NAMALWA (cell line): ENCODE measurements at regions not wholly inside any gene's neighbourhood (a gene's known extent, or its start where the extent isn't known, plus 50 kb on each side); places are given as distances from the start of the nearest gene placed in this dataset.

Experiments
- DNase-seq: peaks from one replicate; pipeline ENCODE4 v3.0.0-alpha.2; 2015; ENCODE audit warnings: low spot score

DNA sequence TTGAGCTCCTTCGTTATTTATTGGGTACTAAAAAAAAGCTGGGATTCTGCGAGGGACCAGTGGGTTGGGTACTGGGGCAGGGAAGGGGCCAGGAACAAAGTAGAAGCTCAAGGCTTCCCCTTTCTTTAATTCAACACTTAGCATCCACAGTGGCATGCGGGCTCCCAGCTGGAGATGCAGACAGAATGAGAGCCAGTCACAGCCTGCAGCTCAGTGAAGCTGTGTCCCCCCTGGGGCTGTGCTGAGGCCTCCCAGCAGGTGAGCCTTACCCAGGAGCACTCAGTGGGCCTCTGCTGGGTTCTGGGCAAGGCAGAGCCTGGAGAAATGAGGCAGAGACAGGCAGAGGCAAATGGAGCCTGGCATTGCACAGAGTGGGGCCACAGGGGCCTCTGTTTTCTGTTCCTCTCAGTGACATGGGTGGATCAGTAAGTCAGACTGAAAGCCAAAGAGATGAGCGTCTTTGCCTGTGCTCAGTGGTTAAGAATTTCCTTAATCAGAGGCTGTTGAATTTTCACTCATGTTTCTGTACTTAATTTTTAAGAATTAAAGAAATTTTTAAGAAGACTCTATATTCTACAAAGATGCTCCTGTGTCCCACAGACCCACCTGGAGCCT, 181.4 kb upstream of the RBPJ start:
- no peak for DNase-seq

DNA sequence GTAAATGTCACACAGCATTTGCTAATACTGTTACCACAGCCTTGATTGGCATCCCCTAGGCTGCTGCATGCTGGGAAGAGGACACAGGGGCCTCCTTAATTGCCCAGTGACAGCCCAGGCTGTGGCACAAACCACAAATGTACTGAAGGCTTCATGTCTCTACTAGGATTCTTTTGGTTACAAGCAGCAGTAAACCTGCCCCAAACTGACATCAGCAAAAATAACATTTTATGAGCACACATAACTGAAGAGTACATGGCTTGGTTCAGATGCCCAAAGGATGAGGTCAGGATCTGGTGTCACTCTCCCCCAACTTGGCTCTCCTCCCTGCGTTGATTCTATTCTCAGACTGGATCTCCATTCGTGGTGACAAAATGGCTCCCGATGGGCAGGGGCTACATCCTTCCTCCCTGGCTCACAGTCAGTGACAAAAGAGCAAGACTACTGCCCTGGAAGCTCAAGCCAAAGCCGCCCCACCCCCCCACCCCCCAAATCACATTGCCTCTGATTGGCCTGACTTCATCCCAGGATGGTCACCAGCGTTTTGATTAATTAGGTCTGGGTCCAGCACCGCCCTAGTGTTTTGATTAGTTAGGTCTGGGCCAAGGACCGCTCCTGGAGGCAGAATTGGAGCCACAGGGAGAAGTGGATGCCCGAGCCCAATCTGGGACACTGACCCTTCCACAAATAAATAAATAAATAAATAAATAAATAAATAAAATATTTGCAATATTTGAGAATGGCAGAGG, 180.5 kb upstream of the RBPJ start:
- DNase-seq, result no peak

DNA sequence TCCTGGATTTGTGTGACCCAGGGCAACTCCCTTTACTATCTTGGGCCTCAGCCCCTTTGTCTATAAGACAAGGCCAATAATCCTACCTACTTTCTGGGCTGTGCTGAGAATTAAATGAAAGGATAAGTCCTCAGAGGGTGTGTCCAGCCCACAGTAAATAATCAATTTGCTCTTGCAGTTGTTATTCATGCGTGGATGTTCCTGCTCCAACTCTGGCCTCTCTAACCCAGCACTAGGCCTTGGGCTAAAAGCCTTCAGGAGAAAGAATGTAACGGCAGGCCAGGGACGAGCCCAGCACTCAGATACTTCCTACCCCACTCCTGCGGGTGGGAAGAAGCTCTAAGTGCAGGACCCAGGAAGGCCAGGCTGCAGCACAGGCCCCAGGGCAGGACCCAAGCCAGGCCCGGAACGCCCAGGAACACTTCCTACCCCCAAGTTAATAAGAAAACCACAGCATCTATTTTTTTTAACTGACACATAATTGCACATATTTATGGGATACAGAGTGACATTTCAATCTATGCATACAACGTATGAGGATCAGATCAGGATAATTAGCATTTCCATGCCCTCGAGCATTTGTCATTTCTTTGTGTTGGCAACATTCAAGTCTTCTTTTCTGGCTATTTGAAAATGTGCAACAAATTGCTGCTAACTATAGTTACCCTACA, 179.6 kb upstream of the RBPJ start:
- DNase-seq, result no peak

DNA sequence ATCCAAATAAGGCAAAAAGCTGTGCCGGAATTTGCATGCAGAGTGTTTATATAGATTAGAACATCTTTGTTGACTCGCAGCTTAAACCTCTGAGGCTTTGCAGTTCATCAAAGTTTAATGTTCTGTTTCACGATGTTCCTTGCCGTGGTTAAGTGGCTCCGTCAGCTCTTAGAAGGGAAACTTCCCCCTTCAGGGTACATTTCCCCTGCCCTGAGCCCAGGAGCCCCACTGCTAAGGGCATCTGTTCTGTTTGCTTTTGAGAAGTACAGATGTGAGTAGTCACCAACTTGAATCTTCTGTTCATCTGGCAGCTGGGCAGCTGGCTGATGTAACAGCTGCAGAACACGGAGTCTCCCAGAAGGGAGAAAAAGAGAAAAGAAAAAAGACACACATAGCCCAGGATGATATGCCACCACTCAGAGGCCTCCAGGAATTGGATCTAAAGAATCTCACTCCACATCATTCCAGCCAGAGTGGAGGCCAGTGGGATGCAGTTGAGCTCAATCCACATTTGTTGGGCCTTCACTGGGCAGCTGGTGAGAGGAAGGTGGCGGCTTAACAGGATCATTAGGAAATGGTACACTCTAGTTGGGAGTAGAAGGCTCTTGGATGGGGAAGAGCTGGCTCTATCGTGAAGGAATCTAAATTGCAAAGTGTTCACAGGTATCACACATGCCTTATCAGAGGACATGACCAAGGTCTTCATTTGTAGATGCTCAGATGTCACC, 178.7 kb upstream of the RBPJ start:
- DNase-seq, result peak; percentile 77

DNA sequence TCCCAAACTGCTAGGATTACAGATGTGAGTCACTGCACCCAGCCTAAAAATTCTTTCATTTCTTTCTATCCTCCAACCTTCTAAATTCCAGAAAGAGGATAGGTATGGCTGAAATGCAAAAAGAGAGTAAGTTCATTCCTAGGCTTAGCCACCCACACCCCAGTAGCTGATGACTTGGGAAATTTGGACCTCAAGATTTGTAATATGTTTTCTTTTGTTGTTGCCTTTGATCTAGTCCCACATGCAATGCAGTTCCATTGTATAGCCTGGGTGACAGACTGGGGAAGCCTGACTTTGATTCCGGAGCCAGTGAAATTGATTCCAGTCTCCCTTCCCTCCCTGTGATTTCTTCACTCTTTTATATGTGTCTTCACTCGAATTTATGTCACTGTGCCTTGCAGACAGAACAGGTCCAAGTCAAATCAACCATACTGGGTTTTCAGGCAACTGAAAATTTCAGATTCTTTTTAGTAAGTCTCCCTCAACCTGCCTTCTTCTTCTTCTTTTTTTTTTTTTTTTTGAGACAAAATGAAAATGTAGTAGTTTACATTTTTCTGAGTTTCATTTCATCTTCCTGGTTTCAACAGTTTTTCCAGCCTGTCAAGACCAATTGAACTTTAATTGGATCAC, 176.2 kb upstream of the RBPJ start:
- DNase-seq, result no peak

DNA sequence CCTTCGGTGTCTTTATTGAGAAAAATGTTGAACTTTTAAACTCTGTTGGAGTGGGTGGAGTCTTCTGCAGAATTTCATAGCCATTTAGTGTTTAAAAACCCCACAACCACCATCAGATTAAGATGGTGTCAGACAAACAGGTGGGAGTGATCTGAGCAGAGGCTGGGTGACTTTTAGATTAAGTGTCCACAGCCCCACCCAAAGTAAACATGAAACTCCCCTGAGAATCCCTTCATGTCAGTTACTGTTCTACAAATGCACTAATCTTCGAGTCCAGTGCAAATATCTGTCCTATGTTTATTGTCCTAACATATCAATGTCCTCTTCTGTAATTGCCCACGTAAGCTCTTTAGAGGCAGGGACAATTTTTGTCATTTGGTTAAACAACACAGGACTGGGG, 175.6 kb upstream of the RBPJ start:
- DNase-seq, result no peak

DNA sequence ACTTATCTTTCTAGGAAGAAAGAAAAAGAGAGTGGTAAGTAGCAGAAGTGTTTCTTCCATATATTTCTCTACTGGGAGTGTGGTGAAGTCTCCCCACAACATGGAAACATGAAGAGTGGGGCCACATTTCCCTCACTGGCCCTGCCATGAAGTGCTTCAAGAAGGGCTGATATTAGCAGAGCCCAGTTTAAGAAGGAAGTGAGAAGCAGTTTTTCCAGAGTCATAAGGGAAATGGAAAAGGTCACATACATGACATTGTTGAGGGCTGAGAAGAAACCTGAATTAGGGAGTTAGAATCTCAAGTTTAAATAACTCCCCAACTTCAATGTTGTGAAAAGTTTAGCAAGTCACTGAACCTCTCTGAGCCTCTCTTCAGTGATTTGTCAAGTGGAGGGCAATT, 171.9 kb upstream of the RBPJ start:
- DNase-seq, result no peak

DNA sequence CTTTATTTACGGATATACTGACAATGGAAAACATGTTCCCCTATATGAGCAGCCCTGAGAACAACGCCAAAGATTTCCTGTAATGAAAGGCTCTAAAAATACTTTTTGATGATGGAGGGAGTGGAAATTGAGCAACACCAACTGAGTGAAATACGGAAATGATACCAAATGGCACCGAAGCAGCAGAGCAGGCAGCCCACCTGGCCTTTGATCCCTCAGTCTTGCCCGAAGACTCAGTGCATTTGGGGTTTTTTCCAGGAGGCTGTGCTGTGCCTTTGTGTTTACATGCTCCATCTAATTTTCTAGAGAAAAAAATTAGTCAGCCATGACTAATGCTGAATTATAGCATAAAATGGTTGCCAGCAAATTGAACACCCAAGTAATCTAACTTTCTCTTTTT, 169.9 kb upstream of the RBPJ start:
- DNase-seq, result no peak

DNA sequence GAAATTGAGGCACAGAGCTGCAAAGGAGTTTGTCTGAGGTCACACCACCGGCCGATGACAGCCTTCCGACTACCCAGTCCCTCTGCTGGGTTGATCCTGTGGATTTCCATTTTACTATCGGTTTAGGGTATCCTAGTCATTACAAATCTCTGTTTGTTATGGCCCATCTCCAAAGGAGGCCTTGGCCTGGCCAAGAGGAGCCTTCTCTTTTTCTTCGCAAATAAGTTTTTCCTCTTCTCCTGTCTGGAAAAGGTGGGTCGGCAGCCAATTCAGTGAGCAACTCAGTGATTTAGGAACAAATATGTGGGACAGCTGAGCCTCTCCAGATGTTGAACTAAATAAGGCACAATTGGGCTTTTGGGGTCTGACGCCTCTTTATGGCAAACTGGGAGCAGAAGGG, 169.2 kb upstream of the RBPJ start:
- no peak for DNase-seq

DNA sequence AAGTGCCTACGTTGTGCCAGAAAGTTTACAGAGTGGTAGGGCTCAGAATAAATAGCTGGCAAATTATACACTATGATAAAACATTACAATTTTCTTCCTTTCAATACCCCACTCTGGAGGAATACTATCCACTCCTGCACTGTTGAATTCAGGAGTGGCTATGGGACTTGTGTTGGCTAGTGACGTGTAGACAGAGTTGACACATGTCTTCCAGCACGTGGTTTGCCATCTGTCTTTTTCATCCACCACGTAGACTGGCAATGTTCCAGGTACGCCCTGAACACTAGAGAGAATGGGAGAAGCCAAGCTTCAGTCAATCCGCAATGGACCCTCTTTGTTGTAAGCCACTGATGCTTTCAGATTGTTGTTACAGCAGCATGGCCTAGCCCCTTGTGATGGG, 168.8 kb upstream of the RBPJ start:
- no peak for DNase-seq

DNA sequence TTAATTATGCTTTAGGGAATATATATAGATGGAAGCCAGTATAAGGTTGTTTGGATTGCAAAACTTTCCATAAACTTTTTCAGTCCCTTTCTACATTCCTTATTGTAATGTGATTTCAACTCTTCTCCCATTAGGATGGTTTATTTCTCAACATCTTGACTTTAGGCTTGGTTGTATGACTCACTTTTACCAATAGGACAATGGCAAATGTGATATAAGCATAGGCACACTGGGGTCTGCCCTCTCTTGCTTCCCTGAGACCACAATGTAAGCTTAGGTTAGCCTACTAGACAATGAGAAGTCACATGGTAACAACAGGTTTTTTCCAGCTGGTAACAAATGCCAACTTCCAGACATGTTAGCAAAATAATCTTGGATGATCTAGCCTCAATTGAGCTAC, 163.3 kb upstream of the RBPJ start:
- no peak for DNase-seq

DNA sequence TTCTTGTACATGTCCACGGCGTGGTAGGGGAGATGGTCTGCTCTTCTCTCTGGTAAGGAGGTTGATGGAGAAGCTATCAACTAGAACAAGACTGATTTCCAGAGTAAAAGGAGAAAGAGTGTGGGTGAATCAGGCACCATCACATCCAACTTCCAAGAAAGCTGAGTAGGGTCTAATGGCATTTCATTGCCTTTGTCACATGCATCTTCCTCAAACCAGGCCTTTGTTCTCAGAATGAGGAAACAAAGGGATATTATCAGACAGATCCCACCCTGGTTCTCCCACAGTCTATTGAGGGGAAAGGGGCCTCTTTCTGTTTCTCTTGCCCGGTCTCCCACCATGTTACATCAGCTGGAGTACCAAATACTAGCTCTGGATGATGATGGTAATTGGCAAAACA, 160.2 kb upstream of the RBPJ start:
- no peak for DNase-seq

DNA sequence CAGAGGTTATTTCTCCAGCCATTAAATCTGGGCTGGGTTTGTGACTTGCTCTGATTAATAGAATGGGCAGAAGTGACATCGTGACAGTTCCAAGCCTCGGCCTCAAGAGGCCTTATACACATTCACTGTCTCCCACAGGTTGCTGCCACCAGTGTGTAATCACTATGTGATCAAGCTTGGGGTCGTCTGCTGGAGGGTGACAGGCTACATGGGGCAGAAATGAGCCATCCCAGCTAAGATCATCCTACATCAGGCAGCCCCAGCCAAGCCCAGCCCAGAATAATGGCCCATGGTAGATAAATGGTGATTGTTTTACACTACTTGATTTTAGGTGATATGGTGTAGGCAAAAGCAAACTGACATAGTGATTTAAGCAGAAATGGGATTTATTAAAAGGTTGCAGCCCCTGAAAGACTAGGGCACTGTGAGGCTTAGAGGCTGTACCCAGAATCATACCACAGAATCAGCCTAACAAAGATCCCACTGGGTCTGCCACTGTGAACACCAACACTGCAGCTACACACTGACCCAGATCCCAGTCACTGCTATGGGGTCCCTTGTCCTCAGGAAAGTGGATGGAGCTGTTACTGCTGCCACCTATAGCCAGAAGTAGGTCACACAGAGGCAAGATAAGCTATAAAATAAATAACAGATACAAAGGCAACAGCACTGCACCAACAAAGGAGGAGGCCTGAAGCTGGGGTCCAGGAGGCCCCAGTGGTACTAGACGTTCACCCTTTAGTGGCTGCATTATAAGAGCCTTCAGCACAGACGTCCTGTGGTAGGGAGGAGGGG, 159.6 kb upstream of the RBPJ start:
- DNase-seq, result peak; percentile 38

DNA sequence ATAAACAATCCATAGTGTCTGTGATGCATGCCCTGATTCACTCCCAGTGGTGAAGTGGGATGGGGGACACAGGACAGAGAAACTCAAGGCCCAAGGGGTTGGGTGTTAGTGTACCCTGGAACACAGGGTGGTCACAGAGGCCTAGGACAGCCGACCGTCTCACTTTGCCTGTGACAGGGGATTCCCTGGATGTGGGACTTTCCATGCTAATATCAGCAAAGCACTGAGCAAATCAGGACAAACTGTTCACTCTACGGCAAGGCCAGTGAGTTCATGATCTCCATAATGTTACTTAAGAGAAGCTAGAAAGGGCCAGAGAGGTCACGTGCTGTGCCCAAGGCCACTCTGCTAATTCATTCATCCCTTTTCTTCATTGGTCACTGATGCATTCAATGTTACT, 158.7 kb upstream of the RBPJ start:
- DNase-seq, result no peak

DNA sequence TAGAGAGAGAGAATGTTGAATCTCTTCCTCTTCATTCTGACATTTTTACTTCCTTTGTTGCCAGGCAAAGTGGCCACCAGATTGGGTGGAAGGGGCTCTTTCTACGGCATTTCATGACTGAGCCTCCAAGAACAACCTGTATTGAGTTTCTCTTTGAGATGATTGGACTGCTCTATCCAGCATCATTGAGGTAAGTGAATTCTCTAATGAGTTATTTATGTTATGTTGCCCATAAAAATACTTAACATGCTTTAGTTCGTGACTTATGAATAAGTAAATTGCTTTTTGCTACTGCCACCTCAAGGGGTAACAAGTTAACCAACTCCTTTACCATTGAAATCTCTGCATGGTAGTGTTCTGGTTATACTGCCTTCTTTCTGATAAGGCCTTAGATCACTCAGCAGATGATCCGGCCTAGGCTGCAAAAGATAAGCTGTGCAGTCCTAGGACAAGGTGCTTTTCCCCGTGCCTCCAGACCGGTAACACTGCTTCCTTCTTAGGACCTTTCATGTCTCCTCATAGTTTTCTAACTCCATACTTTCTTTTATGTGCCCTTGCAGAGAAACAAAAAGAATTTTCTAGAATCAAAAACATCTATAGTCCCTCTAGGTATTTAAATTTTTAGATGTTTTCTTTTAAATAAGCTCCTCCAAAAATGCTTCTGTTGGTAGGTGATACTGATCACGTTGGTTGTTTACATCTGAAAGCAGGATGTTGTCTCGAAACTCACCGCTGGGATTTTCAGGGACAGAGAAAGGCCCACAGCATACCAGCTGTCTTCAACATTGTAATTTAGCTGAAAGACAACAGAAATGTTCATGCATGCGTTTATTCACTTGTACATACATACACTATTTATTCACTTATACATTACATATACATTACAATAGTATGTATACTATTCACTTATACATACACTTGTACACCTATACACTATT, 157.1 kb upstream of the RBPJ start:
- no peak for DNase-seq

DNA sequence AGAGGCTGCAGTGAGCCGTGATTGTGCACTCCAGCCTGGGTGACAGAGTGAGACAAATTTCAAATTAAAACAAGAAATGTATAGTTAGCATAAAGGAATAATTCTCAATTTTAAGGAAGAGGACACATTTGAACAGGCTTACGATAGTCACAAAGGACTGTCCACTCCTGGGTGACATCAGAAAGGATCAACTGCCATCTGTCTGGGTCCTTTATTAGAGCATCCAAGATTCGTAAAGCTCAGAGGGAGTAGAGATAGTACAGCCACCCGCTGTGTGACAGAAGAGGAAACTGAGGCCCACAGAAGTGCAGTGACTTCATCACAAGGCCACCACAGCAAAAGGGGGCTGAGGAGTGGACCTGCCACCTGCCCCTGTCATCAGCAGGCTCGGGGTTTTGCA, 149.3 kb upstream of the RBPJ start:
- DNase-seq, result no peak

DNA sequence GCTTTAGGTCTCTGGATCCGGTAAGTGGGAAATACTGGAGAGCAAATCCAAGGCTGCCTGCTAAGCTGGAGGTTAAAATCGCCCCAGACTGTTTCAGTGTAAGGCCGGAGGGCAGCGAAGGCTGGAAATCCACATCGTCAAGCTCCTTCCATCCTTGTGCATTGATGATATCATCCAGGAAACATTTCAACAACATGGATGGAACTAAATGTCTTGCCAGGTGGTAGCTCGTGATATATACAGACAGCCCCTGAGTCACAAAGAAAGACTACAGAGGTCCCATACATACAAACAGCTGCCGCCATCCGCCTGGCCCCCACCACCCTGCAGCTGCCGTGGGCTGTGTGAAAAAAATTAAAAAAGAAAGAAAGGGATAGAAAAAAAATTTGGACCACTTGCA, 148.9 kb upstream of the RBPJ start:
- DNase-seq, result no peak

DNA sequence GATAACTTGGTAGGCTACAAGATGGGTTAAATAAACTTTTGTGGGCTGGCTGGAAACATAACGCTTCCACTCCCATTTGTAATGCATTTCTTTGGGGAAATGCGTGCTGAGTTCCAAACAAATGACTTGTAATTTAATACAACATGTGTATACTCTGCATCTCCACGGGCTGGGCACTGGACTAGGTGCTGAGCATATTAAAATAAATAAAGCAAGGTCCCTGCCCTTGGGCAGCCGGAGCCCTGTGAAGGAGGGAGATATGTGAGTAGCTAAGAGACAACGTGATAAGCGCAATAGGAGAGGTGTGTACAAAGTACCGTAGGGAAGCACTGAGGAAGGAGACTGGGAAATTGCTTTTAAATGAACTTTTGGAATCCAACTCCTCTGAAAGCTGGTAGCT, 147.2 kb upstream of the RBPJ start:
- no peak for DNase-seq

DNA sequence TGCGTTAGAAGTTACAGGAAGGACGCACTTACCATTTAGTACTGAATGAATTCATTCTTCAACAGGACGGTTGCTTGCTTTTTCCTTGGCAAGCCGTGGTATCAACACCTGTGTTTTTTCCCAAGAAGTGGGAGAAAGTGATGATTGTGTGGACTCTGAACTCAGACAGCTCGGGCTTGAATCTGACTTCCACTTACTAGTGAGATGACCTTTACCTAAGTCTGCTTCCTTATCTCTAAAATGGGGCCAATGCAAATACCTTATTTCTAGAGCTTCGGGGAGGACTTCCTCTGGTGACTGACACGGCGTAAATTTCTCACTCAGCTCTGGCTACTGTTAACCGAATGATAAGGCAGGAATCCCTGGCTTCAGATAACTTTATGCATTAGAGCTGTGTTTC, 146.8 kb upstream of the RBPJ start:
- no peak for DNase-seq

DNA sequence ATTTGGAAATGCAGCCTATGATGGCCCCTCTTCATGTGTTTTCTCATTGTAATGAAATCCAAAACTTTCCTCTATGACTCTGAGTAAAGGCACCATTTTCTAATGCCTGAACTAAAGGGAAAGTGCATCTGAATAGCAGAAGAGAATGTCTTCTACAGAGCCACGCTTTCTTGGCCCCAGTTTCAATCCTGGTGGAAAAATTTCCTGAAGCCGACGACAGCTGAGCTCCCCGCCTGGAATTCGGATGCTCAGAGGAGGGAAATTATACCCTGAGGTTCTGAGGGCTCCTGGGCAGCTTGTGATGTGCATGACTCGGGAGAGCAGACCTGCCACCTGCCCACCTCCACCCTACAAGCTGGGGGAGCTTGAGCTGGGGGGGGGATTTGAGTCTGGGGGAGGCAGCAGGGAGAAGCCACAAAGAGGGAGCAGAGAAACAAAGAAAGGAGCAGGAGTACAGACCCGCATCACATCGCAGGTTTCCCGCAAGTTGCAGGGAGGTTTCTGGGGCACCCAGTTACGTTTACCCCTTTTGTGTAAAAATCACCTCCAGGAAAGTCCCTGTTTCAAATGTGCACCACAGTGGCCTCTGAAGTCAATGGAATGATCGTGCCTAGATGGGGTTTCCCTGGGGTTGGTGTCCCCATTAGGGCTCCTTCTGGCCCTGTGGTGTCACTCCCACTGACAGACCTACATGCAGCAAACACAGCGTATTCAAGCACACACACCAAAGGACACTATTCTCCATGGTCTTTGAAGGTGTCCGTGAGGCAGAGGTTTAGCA, 145.6 kb upstream of the RBPJ start:
- no peak for DNase-seq
